Neural progenitor cell (in vitro differentiated cells): ENCODE measurements at regions not wholly inside any gene's neighbourhood (a gene's known extent, or its start where the extent isn't known, plus 50 kb on each side); places are given as distances from the start of the nearest gene placed in this dataset.

Experiments
- EZH2 ChIP-seq: fragments of 200-600 bp; sonication (generic); IDR thresholded peaks from 2 replicates; pipeline ENCODE4 v1.6.1; 2017; ENCODE audit warnings: antibody characterized with exemption, mild to moderate bottlenecking, moderate library complexity
- TF ChIP-seq, protein P1 (sequence below): fragments of 200-600 bp; sonication (generic); IDR thresholded peaks from 2 replicates; pipeline ENCODE4 v1.5.1; 2017; ENCODE audit warnings: antibody characterized with exemption, mild to moderate bottlenecking

DNA sequence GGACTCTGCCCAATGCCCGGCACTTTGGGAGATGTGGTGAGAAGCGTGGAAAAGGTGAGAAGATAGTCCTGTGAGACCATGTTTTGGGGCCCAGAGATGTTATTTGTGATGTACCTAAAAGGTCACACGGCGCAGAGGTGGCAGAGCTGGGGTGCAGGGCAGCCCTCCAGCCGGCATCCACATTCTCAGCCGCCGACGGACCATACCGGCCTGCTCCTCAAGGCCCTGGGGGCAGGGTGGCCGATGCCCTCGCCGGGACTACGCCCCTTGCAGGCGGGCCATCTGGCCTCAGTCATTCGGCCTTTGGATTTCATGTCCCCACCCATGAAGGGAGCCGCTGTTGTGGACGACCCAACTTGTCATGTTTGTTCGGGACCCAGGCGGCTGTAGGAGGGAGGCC is 131.4 kb upstream of the GSE1 start:
- TF ChIP-seq, protein P1, sequence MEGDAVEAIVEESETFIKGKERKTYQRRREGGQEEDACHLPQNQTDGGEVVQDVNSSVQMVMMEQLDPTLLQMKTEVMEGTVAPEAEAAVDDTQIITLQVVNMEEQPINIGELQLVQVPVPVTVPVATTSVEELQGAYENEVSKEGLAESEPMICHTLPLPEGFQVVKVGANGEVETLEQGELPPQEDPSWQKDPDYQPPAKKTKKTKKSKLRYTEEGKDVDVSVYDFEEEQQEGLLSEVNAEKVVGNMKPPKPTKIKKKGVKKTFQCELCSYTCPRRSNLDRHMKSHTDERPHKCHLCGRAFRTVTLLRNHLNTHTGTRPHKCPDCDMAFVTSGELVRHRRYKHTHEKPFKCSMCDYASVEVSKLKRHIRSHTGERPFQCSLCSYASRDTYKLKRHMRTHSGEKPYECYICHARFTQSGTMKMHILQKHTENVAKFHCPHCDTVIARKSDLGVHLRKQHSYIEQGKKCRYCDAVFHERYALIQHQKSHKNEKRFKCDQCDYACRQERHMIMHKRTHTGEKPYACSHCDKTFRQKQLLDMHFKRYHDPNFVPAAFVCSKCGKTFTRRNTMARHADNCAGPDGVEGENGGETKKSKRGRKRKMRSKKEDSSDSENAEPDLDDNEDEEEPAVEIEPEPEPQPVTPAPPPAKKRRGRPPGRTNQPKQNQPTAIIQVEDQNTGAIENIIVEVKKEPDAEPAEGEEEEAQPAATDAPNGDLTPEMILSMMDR = no peak
- TF ChIP-seq EZH2 = no peak
